WTC11 (cell line): ENCODE measurements at regions not wholly inside any gene's neighbourhood (a gene's known extent, or its start where the extent isn't known, plus 50 kb on each side); places are given as distances from the start of the nearest gene placed in this dataset.

Source experiments
- ATAC-seq: fragments of 200-7000 bp; cut with Tn5 transposase; 2 replicates; pipeline ENCODE4 v1.10.0; 2021; ENCODE audit warnings: mild to moderate bottlenecking, moderate library complexity
- CTCF ChIA-PET: fragments of 300-600 bp; sonication (Branson Sonifier 250); formaldehyde crosslinking; loops from one replicate; lab custom pipeline; 2021; ENCODE audit warnings: antibody characterized with exemption; lab: Charles Lee
- POLR2A ChIA-PET: fragments of 350-600 bp; sonication (Branson Sonifier 250); formaldehyde crosslinking; loops from one replicate; lab custom pipeline; 2021; ENCODE audit warnings: antibody characterized with exemption; lab: Charles Lee
- DNase-seq: peaks from one replicate; pipeline ENCODE4 v3.0.0; 2021; ENCODE audit warnings: low spot score
- H3K27ac Mint-ChIP-seq: 2 replicates; pipeline ENCODE4 v1.8.0; 2021; ENCODE audit warnings: mixed read lengths
- H3K27me3 Mint-ChIP-seq: 2 replicates; pipeline ENCODE4 v1.8.0; 2021; ENCODE audit warnings: low read depth, mild to moderate bottlenecking, moderate library complexity, mixed read lengths
- H3K36me3 Mint-ChIP-seq: 2 replicates; pipeline ENCODE4 v1.8.0; 2021; ENCODE audit warnings: mixed read lengths
- H3K4me1 Mint-ChIP-seq: 2 replicates; pipeline ENCODE4 v1.8.0; 2022; ENCODE audit warnings: mixed read lengths
- H3K4me3 Mint-ChIP-seq: 2 replicates; pipeline ENCODE4 v1.8.0; 2021; ENCODE audit warnings: mild to moderate bottlenecking, moderate library complexity, mixed read lengths
- H3K9me3 Mint-ChIP-seq: 2 replicates; pipeline ENCODE4 v1.8.0; 2021; ENCODE audit warnings: mixed read lengths
- CBFB ChIP-seq: sonication (generic); formaldehyde crosslinking; IDR thresholded peaks from 2 replicates; pipeline ENCODE4 v1.8.1; 2022; ENCODE audit warnings: mild to moderate bottlenecking, low read depth, missing genetic modification reagents
- CREB1 ChIP-seq: sonication (generic); formaldehyde crosslinking; IDR thresholded peaks from 2 replicates; pipeline ENCODE4 v1.8.0; 2023; ENCODE audit warnings: mild to moderate bottlenecking, missing genetic modification reagents
- CREM ChIP-seq: sonication (generic); formaldehyde crosslinking; IDR thresholded peaks from 2 replicates; pipeline ENCODE4 v1.8.1; 2022; ENCODE audit warnings: mild to moderate bottlenecking, missing genetic modification reagents, moderate library complexity
- GTF2I ChIP-seq: fragments of 250-450 bp; sonication (Bioruptor Pico); conservative IDR thresholded peaks from 2 replicates; pipeline ENCODE4 v1.4.0; 2021; ENCODE audit warnings: mild to moderate bottlenecking
- JUN ChIP-seq: sonication (generic); formaldehyde crosslinking; IDR thresholded peaks from 2 replicates; pipeline ENCODE4 v1.8.0; 2023; ENCODE audit warnings: mild to moderate bottlenecking, missing genetic modification reagents
- NFATC4 ChIP-seq: fragments of 250-450 bp; sonication (Bioruptor Pico); IDR thresholded peaks from 2 replicates; pipeline ENCODE4 v1.9.0; 2021; ENCODE audit warnings: mild to moderate bottlenecking
- OVOL2 ChIP-seq: fragments of 250-450 bp; sonication (Bioruptor Pico); IDR thresholded peaks from 2 replicates; pipeline ENCODE4 v1.9.0; 2021; ENCODE audit warnings: mild to moderate bottlenecking, borderline replicate concordance
- RORB ChIP-seq: fragments of 250-450 bp; sonication (Bioruptor Pico); IDR thresholded peaks from 2 replicates; pipeline ENCODE4 v1.9.0; 2021; ENCODE audit warnings: mild to moderate bottlenecking
- TCF7 ChIP-seq: sonication (generic); formaldehyde crosslinking; IDR thresholded peaks from 2 replicates; pipeline ENCODE4 v1.8.0; 2022; ENCODE audit warnings: mild to moderate bottlenecking, low read depth, missing genetic modification reagents, moderate library complexity
- ZNF232 ChIP-seq: sonication (generic); formaldehyde crosslinking; IDR thresholded peaks from 2 replicates; pipeline ENCODE4 v1.8.0; 2022; ENCODE audit warnings: mild to moderate bottlenecking, missing genetic modification reagents
- ZNF396 ChIP-seq: fragments of 250-450 bp; sonication (Bioruptor Pico); IDR thresholded peaks from 2 replicates; pipeline ENCODE4 v1.8.0; 2021; ENCODE audit warnings: mild to moderate bottlenecking, moderate library complexity, borderline replicate concordance
- ZNF671 ChIP-seq: fragments of 250-450 bp; sonication (Bioruptor Pico); IDR thresholded peaks from 2 replicates; pipeline ENCODE4 v1.8.0; 2021; ENCODE audit warnings: mild to moderate bottlenecking
- TF ChIP-seq, protein P1 (sequence below): fragments of 250-450 bp; sonication (Bioruptor Pico); IDR thresholded peaks from 2 replicates; pipeline ENCODE4 v1.9.0; 2021; ENCODE audit warnings: mild to moderate bottlenecking
- TF ChIP-seq, protein P2 (sequence below): sonication (generic); formaldehyde crosslinking; conservative IDR thresholded peaks from 2 replicates; pipeline ENCODE4 v1.8.1; 2022; ENCODE audit warnings: mild to moderate bottlenecking, missing genetic modification reagents
- TF ChIP-seq, protein P3 (sequence below): sonication (generic); formaldehyde crosslinking; IDR thresholded peaks from 2 replicates; pipeline ENCODE4 v1.8.0; 2023; ENCODE audit warnings: missing genetic modification reagents, mild to moderate bottlenecking, borderline replicate concordance
- TF ChIP-seq, protein P4 (sequence below): sonication (generic); formaldehyde crosslinking; IDR thresholded peaks from 2 replicates; pipeline ENCODE4 v1.8.1; 2023; ENCODE audit warnings: mild to moderate bottlenecking, missing genetic modification reagents, borderline replicate concordance
- TF ChIP-seq, protein P5 (sequence below): sonication (generic); formaldehyde crosslinking; IDR thresholded peaks from 2 replicates; pipeline ENCODE4 v1.8.0; 2023; ENCODE audit warnings: missing genetic modification reagents
- TF ChIP-seq, protein P6 (sequence below): sonication (generic); formaldehyde crosslinking; IDR thresholded peaks from 2 replicates; pipeline ENCODE4 v1.8.0; 2022; ENCODE audit warnings: missing genetic modification reagents
- TF ChIP-seq, protein P7 (sequence below): fragments of 250-450 bp; sonication (Bioruptor Pico); IDR thresholded peaks from 2 replicates; pipeline ENCODE4 v1.8.0; 2021; ENCODE audit warnings: mild to moderate bottlenecking

DNA sequence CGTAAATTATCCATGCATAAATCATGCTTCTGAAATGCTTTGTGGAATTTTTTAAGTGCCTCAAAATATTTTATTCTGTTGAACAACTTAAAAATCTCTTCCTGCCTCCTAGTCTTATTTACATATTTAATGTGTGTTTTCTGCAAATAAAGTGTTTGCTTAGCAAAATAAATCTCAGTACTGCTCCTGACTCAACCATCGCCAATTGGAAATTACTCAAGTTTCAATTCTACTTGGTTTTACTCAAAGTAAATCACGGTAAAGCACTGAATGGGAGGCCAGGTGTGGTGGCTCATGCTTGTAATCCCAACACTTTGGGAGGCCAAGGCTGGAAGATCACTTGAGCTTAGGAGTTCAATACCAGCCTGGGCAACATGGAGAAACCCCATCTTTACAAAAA is 152.2 kb upstream of the NR5A2 start:
- ChIA-PET POLR2A (no interaction called here), CTCF (no interaction called here)
- Mint-ChIP-seq H3K4me3 (no peak overlapping the region), H3K9me3 (peaks cover 6% of the 10 kb centered on the region; the same call in 1 of the 2 replicates), H3K27ac (peak overlapping the region; percentile 41; the same call in 1 of the 2 replicates), H3K27me3 (no peaks in the 10 kb centered on the region), H3K36me3 (no peaks in the 10 kb centered on the region), H3K4me1 (peaks cover 11% of the 10 kb centered on the region)
- no peak for DNase-seq
- no peak for ATAC-seq
- no peak for TF ChIP-seq CREB1 (CRISPR knock-in tag)
- TF ChIP-seq, protein P1, sequence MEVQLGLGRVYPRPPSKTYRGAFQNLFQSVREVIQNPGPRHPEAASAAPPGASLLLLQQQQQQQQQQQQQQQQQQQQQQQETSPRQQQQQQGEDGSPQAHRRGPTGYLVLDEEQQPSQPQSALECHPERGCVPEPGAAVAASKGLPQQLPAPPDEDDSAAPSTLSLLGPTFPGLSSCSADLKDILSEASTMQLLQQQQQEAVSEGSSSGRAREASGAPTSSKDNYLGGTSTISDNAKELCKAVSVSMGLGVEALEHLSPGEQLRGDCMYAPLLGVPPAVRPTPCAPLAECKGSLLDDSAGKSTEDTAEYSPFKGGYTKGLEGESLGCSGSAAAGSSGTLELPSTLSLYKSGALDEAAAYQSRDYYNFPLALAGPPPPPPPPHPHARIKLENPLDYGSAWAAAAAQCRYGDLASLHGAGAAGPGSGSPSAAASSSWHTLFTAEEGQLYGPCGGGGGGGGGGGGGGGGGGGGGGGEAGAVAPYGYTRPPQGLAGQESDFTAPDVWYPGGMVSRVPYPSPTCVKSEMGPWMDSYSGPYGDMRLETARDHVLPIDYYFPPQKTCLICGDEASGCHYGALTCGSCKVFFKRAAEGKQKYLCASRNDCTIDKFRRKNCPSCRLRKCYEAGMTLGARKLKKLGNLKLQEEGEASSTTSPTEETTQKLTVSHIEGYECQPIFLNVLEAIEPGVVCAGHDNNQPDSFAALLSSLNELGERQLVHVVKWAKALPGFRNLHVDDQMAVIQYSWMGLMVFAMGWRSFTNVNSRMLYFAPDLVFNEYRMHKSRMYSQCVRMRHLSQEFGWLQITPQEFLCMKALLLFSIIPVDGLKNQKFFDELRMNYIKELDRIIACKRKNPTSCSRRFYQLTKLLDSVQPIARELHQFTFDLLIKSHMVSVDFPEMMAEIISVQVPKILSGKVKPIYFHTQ (CRISPR knock-in tag), result no peak
- no peak for TF ChIP-seq OVOL2 (CRISPR knock-in tag)
- TF ChIP-seq GTF2I, result no peak
- TF ChIP-seq, protein P2, sequence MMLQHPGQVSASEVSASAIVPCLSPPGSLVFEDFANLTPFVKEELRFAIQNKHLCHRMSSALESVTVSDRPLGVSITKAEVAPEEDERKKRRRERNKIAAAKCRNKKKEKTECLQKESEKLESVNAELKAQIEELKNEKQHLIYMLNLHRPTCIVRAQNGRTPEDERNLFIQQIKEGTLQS (CRISPR knock-in tag), result no peak
- no peak for TF ChIP-seq CREM (CRISPR knock-in tag)
- no peak for TF ChIP-seq JUN (CRISPR knock-in tag)
- no peak for TF ChIP-seq NFATC4 (CRISPR knock-in tag)
- TF ChIP-seq, all 79 proteins: peak for 0

DNA sequence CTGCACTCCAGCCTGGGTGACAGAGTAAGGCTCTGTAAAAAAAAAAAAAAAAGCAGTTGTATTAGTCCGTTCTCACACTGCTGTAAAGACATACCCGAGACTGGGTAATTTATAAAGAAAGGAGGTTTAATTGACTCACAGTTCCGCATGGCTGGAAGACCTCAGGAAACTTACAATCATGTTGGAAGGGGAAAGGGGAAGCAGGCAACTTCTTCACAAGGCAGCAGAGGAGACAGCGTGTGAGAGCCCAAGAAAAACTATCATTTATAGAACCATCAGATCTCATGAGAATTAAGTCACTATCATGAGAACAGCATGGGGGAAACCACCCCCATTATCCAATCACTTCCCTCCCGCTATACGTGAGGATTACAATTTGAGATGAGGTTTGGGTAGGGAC is 151.7 kb upstream of the NR5A2 start:
- Mint-ChIP-seq H3K36me3 (no peaks in the 10 kb centered on the region), H3K27me3 (no peaks in the 10 kb centered on the region), H3K27ac (no peak overlapping the region), H3K4me3 (no peak overlapping the region), H3K4me1 (peaks cover 11% of the 10 kb centered on the region), H3K9me3 (peaks cover 6% of the 10 kb centered on the region; the same call in 1 of the 2 replicates)
- POLR2A ChIA-PET, result no interaction called here
- CTCF ChIA-PET, result no interaction called here
- no peak for DNase-seq
- no peak for ATAC-seq
- TF ChIP-seq RORB (CRISPR knock-in tag) (no peak), TCF7 (no peak), ZNF396 (no peak), ZNF232 (CRISPR knock-in tag) (no peak), ZNF671 (CRISPR knock-in tag) (no peak), CBFB (no peak)
- TF ChIP-seq, protein P3, sequence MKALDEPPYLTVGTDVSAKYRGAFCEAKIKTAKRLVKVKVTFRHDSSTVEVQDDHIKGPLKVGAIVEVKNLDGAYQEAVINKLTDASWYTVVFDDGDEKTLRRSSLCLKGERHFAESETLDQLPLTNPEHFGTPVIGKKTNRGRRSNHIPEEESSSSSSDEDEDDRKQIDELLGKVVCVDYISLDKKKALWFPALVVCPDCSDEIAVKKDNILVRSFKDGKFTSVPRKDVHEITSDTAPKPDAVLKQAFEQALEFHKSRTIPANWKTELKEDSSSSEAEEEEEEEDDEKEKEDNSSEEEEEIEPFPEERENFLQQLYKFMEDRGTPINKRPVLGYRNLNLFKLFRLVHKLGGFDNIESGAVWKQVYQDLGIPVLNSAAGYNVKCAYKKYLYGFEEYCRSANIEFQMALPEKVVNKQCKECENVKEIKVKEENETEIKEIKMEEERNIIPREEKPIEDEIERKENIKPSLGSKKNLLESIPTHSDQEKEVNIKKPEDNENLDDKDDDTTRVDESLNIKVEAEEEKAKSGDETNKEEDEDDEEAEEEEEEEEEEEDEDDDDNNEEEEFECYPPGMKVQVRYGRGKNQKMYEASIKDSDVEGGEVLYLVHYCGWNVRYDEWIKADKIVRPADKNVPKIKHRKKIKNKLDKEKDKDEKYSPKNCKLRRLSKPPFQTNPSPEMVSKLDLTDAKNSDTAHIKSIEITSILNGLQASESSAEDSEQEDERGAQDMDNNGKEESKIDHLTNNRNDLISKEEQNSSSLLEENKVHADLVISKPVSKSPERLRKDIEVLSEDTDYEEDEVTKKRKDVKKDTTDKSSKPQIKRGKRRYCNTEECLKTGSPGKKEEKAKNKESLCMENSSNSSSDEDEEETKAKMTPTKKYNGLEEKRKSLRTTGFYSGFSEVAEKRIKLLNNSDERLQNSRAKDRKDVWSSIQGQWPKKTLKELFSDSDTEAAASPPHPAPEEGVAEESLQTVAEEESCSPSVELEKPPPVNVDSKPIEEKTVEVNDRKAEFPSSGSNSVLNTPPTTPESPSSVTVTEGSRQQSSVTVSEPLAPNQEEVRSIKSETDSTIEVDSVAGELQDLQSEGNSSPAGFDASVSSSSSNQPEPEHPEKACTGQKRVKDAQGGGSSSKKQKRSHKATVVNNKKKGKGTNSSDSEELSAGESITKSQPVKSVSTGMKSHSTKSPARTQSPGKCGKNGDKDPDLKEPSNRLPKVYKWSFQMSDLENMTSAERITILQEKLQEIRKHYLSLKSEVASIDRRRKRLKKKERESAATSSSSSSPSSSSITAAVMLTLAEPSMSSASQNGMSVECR (CRISPR knock-in tag), result no peak
- TF ChIP-seq, protein P4, sequence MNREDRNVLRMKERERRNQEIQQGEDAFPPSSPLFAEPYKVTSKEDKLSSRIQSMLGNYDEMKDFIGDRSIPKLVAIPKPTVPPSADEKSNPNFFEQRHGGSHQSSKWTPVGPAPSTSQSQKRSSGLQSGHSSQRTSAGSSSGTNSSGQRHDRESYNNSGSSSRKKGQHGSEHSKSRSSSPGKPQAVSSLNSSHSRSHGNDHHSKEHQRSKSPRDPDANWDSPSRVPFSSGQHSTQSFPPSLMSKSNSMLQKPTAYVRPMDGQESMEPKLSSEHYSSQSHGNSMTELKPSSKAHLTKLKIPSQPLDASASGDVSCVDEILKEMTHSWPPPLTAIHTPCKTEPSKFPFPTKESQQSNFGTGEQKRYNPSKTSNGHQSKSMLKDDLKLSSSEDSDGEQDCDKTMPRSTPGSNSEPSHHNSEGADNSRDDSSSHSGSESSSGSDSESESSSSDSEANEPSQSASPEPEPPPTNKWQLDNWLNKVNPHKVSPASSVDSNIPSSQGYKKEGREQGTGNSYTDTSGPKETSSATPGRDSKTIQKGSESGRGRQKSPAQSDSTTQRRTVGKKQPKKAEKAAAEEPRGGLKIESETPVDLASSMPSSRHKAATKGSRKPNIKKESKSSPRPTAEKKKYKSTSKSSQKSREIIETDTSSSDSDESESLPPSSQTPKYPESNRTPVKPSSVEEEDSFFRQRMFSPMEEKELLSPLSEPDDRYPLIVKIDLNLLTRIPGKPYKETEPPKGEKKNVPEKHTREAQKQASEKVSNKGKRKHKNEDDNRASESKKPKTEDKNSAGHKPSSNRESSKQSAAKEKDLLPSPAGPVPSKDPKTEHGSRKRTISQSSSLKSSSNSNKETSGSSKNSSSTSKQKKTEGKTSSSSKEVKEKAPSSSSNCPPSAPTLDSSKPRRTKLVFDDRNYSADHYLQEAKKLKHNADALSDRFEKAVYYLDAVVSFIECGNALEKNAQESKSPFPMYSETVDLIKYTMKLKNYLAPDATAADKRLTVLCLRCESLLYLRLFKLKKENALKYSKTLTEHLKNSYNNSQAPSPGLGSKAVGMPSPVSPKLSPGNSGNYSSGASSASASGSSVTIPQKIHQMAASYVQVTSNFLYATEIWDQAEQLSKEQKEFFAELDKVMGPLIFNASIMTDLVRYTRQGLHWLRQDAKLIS (CRISPR knock-in tag), result no peak
- TF ChIP-seq, protein P5, sequence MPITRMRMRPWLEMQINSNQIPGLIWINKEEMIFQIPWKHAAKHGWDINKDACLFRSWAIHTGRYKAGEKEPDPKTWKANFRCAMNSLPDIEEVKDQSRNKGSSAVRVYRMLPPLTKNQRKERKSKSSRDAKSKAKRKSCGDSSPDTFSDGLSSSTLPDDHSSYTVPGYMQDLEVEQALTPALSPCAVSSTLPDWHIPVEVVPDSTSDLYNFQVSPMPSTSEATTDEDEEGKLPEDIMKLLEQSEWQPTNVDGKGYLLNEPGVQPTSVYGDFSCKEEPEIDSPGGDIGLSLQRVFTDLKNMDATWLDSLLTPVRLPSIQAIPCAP (CRISPR knock-in tag), result no peak
- TF ChIP-seq, protein P6, sequence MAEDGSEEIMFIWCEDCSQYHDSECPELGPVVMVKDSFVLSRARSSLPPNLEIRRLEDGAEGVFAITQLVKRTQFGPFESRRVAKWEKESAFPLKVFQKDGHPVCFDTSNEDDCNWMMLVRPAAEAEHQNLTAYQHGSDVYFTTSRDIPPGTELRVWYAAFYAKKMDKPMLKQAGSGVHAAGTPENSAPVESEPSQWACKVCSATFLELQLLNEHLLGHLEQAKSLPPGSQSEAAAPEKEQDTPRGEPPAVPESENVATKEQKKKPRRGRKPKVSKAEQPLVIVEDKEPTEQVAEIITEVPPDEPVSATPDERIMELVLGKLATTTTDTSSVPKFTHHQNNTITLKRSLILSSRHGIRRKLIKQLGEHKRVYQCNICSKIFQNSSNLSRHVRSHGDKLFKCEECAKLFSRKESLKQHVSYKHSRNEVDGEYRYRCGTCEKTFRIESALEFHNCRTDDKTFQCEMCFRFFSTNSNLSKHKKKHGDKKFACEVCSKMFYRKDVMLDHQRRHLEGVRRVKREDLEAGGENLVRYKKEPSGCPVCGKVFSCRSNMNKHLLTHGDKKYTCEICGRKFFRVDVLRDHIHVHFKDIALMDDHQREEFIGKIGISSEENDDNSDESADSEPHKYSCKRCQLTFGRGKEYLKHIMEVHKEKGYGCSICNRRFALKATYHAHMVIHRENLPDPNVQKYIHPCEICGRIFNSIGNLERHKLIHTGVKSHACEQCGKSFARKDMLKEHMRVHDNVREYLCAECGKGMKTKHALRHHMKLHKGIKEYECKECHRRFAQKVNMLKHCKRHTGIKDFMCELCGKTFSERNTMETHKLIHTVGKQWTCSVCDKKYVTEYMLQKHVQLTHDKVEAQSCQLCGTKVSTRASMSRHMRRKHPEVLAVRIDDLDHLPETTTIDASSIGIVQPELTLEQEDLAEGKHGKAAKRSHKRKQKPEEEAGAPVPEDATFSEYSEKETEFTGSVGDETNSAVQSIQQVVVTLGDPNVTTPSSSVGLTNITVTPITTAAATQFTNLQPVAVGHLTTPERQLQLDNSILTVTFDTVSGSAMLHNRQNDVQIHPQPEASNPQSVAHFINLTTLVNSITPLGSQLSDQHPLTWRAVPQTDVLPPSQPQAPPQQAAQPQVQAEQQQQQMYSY (CRISPR knock-in tag), result no peak
- TF ChIP-seq, protein P7, sequence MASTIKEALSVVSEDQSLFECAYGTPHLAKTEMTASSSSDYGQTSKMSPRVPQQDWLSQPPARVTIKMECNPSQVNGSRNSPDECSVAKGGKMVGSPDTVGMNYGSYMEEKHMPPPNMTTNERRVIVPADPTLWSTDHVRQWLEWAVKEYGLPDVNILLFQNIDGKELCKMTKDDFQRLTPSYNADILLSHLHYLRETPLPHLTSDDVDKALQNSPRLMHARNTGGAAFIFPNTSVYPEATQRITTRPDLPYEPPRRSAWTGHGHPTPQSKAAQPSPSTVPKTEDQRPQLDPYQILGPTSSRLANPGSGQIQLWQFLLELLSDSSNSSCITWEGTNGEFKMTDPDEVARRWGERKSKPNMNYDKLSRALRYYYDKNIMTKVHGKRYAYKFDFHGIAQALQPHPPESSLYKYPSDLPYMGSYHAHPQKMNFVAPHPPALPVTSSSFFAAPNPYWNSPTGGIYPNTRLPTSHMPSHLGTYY (CRISPR knock-in tag), result no peak
